Parathyroid adenoma (tissue), 2 donors: ENCODE measurements at regions not wholly inside any gene's neighbourhood (a gene's known extent, or its start where the extent isn't known, plus 50 kb on each side); places are given as distances from the start of the nearest gene placed in this dataset.

Source experiments
- H2AFZ ChIP-seq: fragments of 300-600 bp; sonication (generic); one replicate; pipeline ENCODE4 v1.7.0; 2017; ENCODE audit warnings: antibody characterized with exemption, mild to moderate bottlenecking
- H3K27ac ChIP-seq: fragments of 300-600 bp; sonication (generic); one replicate; pipeline ENCODE4 v1.7.0; 2017
- H3K27me3 ChIP-seq: fragments of 300-600 bp; sonication (generic); one replicate; pipeline ENCODE4 v1.7.0; 2017; ENCODE audit warnings: low read length; ENCODE audit not compliant: control insufficient read depth, insufficient read depth
- H3K36me3 ChIP-seq: fragments of 300-600 bp; sonication (generic); one replicate; pipeline ENCODE4 v1.7.0; 2017; ENCODE audit warnings: low read length; ENCODE audit not compliant: control insufficient read depth, insufficient read depth
- H3K4me1 ChIP-seq: fragments of 300-600 bp; sonication (generic); one replicate; pipeline ENCODE4 v1.7.0; 2017; ENCODE audit warnings: control low read depth
- H3K4me2 ChIP-seq: fragments of 300-600 bp; sonication (generic); one replicate; pipeline ENCODE4 v1.7.0; 2017; ENCODE audit warnings: low read length
- H3K4me3 ChIP-seq: fragments of 300-600 bp; sonication (generic); one replicate; pipeline ENCODE4 v1.7.0; 2017; ENCODE audit warnings: low read depth, low read length
- H3K79me2 ChIP-seq: fragments of 300-600 bp; sonication (generic); one replicate; pipeline ENCODE4 v1.7.0; 2017; ENCODE audit warnings: control low read depth
- H3K9ac ChIP-seq: fragments of 300-600 bp; sonication (generic); one replicate; pipeline ENCODE4 v1.7.0; 2017; ENCODE audit warnings: mild to moderate bottlenecking
- H3K9me3 ChIP-seq: fragments of 300-600 bp; sonication (generic); one replicate; pipeline ENCODE4 v1.7.0; 2017; ENCODE audit warnings: low read length; ENCODE audit not compliant: control insufficient read depth
- CTCF ChIP-seq: fragments of 300-600 bp; sonication (generic); IDR thresholded peaks from one replicate; pipeline ENCODE4 v1.7.0; 2017; ENCODE audit warnings: antibody characterized with exemption, mild to moderate bottlenecking
- donor health status: primary hyperparathyroidism.

GRCh38 chr7:79563821-79564522 is 110.5 kb upstream of the MAGI2 start:
- Histone ChIP-seq H3K4me2 (no peak overlapping the region), H3K27ac (no peak overlapping the region), H3K27me3 (no peaks in the 10 kb centered on the region), H3K36me3 (no peaks in the 10 kb centered on the region), H3K9me3 (no peaks in the 10 kb centered on the region), H3K79me2 (no peaks in the 10 kb centered on the region), H2AFZ (no peak overlapping the region), H3K4me1 (no peaks in the 10 kb centered on the region), H3K4me3 (no peak overlapping the region), H3K9ac (no peak overlapping the region)
- TF ChIP-seq CTCF, result no peak

GRCh38 chr7:79555571-79555970 is 102.1 kb upstream of the MAGI2 start:
- Histone ChIP-seq H3K36me3 (no peaks in the 10 kb centered on the region), H2AFZ (no peak overlapping the region)

GRCh38 chr7:79553811-79554555 is 100.5 kb upstream of the MAGI2 start:
- H3K36me3 ChIP-seq, result no peaks in the 10 kb centered on the region
- H3K27ac ChIP-seq, result no peak overlapping the region
- no peak for TF ChIP-seq CTCF

More at GRCh38 chr7:79555571-79555970, 102.1 kb upstream of the MAGI2 start:
- no peaks in the 10 kb centered on the region for H3K79me2 ChIP-seq
- no peak overlapping the region for H3K4me2 ChIP-seq
- no peak overlapping the region for H3K4me3 ChIP-seq
- H3K9ac ChIP-seq, result no peak overlapping the region
- no peak for TF ChIP-seq CTCF
- no peaks in the 10 kb centered on the region for H3K9me3 ChIP-seq
- H3K4me1 ChIP-seq, result no peaks in the 10 kb centered on the region
- no peaks in the 10 kb centered on the region for H3K27me3 ChIP-seq
- no peak overlapping the region for H3K27ac ChIP-seq

DNA sequence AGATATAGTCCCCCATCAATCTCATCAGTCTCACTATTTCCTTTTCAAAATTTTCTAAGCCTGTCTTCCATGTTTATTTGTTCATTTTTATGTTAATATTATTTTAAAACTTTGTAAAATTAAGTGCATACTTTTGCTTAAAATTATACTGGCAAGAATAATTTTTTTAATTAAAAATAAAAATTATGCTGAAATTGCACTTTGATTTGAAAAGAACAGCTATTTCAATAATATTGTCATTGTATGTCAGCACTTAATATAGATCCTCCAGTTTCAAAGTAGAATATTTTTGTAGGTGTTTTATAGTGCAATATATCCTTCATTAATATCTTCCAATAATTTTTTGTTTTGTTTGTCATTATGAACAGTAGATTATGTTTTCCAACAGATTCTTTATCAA is 99.0 kb upstream of the MAGI2 start:
- Histone ChIP-seq H3K9me3 (no peaks in the 10 kb centered on the region), H3K79me2 (no peaks in the 10 kb centered on the region), H2AFZ (no peak overlapping the region), H3K27me3 (no peaks in the 10 kb centered on the region), H3K4me2 (no peak overlapping the region), H3K9ac (no peak overlapping the region), H3K4me3 (no peak overlapping the region), H3K4me1 (no peaks in the 10 kb centered on the region), H3K27ac (no peak overlapping the region), H3K36me3 (no peaks in the 10 kb centered on the region)
- TF ChIP-seq CTCF, result no peak

More at GRCh38 chr7:79553811-79554555, 100.5 kb upstream of the MAGI2 start:
- no peak overlapping the region for H3K4me3 ChIP-seq
- no peak overlapping the region for H2AFZ ChIP-seq
- no peak overlapping the region for H3K4me2 ChIP-seq
- H3K79me2 ChIP-seq, result no peaks in the 10 kb centered on the region
- H3K9ac ChIP-seq, result no peak overlapping the region
- no peaks in the 10 kb centered on the region for H3K9me3 ChIP-seq
- no peaks in the 10 kb centered on the region for H3K4me1 ChIP-seq
- no peaks in the 10 kb centered on the region for H3K27me3 ChIP-seq
